ENCODE measurements at regions not wholly inside any gene's neighbourhood (a gene's known extent, or its start where the extent isn't known, plus 50 kb on each side); places are given as distances from the start of the nearest gene placed in this dataset.

DNA sequence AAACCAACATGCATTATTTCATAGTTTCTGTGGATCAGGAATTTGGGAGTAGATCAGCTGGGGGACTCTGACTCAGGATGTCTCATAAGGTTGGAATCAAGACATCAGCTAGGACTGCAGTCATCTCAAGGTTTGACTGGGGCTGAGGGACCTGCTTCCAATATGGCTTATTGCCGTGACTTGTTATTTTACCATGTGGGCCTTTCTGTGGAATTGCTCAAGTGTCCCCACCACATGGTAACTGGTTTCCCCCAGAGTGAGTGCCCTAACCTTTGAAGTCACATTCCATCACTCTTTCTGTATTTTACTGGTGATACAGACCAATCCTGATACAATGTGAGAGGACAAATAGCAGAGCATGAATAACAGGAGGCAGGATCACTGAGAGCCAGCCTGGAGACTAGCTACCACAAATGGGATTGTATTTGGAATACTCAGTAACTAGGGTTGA, 70.2 kb upstream of the ELL2 start:
- TF ChIP-seq POLR2A (IDR thresholded peaks at IDR 0.05): no peak
- TF ChIP-seq, protein P1, sequence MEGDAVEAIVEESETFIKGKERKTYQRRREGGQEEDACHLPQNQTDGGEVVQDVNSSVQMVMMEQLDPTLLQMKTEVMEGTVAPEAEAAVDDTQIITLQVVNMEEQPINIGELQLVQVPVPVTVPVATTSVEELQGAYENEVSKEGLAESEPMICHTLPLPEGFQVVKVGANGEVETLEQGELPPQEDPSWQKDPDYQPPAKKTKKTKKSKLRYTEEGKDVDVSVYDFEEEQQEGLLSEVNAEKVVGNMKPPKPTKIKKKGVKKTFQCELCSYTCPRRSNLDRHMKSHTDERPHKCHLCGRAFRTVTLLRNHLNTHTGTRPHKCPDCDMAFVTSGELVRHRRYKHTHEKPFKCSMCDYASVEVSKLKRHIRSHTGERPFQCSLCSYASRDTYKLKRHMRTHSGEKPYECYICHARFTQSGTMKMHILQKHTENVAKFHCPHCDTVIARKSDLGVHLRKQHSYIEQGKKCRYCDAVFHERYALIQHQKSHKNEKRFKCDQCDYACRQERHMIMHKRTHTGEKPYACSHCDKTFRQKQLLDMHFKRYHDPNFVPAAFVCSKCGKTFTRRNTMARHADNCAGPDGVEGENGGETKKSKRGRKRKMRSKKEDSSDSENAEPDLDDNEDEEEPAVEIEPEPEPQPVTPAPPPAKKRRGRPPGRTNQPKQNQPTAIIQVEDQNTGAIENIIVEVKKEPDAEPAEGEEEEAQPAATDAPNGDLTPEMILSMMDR (IDR thresholded peaks at IDR 0.05): no peak
